Left forelimb (tissue), 1 donor: ENCODE measurements at regions not wholly inside any gene's neighbourhood (a gene's known extent, or its start where the extent isn't known, plus 50 kb on each side); places are given as distances from the start of the nearest gene placed in this dataset.
A peak's percentile ranks its signal among the peaks of the same experiment; 100 is the strongest.

Experiments used
- DNase-seq: peaks from one replicate; pipeline ENCODE4 v3.0.0-alpha.2; 2018; ENCODE audit warnings: low spot score

- no peak for DNase-seq
These were observed 521.2 kb downstream of the SHQ1 start for GRCh38 chr3:72327008-72327407.

DNA sequence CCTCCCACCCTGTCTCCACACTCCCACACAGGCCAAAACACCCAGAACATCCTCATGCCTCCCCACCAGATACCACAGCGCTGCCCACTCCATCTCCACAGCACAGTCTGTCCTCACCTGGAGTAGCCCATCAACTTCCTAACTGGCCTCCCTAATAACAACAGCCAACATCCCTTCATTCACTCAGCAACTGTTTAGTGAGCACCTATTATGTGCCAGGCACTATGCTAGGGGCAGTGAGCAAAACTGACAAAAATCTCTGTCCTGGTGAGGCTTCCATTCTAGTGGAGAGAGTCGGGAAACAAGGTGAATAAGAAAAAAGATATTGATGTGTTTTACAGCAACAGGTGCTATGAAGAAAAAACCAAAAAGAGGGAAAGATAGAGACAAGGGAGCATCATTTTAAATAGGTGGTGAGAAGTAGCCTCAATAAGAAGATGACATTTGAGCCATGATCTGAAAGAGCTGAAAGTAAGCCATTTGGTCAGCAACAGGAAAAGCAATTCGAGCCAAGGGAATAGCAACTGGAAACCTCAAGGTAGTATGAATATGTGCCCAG, 523.9 kb downstream of the SHQ1 start:
- no peak for DNase-seq

DNA sequence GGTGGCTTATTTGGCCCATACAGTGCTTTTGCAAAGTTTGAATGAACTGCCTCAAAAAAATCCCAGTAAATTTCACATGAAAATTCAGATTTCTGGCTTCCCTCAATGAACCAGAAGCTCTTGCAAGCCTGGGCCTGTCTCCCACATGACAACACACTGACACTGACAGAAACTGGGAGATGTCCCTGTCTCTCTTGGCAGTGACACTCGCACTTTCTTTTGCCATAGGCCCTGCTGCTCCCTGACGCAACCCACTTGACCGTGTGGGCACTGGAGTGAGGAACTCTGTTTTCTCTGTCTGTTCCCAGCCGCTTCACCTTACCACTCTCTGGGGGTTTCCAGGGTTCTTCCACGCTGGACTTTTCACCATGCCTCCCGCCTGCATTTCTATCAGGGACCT, 524.5 kb downstream of the SHQ1 start:
- DNase-seq: no peak

DNA sequence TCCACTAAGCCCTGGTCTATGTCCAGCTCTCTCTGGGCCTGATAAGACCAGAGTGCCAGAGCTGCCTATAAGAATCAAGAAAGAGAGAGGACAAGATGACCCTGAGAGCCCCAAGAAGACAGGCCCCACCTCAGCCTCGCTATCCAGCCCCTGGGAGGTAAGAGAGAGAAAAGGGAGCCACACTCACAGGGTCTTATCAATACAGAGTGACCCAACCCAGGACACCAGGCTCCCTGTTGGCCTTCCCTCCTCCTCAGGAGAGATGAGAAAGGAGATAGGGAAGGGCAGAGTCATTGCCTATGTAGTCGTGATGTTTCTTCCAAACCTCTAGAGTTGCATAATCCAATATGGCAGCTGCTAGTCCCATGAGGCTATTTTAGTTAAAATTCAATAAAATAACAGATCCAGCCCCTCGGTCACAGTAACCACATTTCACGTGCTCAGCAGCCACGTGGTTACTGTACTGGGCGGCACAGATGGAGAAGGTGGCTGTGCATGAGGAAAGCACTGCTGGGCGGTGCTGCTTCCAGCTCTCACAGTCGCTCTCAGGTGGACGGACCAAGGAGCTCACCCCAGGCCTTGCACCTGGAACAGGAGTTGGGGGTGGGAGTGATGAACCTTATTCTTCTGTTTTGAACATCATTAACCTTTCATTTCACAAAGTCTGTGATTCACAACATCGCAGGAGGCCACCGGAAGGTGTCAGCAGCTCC, 525.8 kb downstream of the SHQ1 start:
- no peak for DNase-seq

DNA sequence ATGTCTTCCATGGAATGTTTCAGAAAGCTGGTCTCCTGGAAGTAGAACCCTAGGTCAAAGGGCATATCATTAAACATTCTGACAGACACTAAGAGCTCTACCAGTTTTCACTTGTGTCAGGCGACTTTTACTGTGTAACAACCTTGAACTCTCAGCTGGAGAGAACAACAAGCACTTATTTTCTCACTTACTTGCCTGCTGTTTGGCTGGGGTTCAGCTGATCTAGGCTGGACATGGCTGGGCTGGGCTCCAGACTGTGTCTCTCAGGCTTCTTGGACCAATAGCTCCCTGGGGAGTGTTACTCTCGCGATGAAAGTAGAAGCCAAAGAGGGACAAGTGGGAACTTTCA, 527.3 kb downstream of the SHQ1 start:
- no peak for DNase-seq

- DNase-seq: no peak
These were observed 527.9 kb downstream of the SHQ1 start for GRCh38 chr3:72320095-72320954.

DNA sequence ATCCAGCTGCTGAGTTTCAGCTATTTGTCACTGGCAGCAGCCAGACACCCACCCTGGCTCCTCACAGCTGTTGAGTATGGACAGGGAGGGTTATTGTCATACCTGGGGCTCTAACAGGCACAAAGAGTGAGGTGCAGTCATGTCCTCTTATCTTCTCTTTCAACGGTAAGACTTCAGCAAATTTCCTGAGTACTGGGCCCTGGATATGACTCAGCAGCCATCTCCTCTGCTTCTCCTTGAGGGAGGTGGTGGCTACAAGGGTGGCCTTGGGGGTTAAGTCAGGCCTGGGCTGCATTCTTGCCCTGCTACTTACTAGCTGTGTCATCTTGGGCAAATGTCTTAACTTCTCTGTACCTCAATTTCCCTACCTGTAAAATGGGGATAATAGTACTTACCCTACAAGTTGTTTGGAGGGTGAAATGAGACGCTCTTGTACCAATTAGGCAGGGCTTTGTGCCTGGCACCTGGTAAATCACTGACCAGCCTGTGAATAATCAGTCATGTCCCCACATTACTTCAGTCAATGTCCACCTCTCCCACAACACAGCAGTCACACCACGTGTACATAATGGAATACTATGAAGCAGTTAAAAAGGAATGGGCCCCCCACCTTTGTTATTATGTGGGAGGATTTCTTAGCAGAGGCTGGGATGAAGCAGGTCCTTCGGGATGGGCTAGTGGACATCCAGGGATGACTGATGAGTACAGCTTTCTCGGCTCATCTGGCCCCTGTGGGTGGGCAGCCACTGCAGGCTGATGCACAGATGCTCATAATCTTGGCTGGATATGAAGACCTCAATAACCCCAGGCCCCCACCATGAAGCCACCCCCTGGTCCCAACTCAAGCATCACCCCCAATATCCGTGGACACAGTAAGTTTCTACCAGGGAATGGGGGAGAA, 528.8 kb downstream of the SHQ1 start:
- no peak for DNase-seq

DNA sequence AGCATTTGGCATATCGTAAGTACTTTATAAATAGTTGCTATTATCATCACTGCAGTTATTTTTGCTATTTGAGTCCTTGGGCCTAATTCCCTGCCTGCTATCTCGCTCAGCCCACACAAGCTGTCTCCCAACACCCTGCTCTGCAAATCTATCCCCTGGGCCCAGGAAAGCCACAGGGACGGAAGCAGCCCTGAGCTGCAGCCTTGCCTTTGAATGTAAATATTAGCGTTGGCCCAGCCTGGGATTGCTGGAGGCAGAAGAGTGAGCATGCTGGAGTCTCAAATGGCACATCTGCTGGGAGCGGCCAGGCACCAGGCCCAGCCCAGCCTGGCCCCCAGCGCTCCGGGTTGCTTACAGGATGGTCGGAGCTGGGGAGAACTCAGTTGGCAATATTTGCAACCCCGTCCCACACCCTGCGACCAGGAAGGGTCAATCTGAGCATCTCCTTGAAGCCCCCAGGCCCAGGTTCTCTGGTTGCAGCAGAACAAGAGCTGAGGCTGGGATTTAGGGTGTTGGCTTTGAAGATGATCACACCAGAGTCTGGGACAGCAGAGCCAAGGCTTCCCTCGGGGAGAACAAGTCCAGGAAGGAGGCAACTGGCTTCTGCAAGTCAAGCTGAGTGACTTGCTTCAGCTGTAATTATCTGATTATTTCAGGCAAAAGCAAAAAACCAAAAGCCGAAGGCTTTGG, 529.6 kb downstream of the SHQ1 start:
- DNase-seq: no peak

- no peak for DNase-seq
These were observed 530.8 kb downstream of the SHQ1 start for GRCh38 chr3:72317491-72317890.

- DNase-seq: no peak
These were observed 531.6 kb downstream of the SHQ1 start for GRCh38 chr3:72316501-72317279.

DNA sequence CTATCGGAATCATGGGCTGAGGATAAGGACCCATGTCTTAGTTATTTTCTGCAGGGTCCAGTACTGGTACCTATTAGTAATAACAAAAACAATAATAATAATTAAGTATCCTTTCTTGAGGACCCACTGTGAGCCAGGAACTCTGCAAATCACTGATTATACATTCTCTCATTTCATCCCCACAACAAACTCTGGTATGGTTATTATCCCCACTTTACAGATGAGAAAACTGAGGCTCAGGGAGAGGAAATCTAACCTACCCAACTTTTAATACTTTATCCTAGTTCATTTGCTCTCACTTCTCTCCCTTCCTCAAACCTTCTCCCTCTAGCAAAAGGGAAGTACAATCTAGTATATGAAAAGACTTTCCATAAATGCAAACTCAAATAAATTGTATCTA, 528.4 kb upstream of the PROK2 start:
- no peak for DNase-seq

DNA sequence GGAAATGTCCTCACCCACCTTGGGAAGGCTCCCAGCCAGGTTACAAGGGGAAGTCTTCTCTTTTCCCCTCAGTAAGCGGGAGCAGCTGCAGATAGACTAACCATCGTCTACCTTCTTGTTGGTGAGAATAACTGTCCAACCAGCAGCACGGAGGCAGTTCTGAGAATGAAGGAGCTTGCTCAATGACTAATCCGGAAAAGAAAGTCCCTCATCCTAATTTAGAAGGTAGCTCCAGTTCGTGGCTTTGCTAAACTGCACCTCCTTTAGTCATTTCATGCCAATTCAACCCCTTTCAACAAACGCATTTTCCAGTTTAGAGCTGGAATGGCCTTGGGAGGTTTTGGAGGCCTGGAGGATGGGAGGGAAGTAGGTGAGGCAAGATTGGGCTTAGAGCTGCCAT, 527.4 kb upstream of the PROK2 start:
- DNase-seq: no peak

- DNase-seq: no peak
These were observed 526.5 kb upstream of the PROK2 start for GRCh38 chr3:72311425-72311824.

- no peak for DNase-seq
These were observed 525.8 kb upstream of the PROK2 start for GRCh38 chr3:72310419-72311380.

DNA sequence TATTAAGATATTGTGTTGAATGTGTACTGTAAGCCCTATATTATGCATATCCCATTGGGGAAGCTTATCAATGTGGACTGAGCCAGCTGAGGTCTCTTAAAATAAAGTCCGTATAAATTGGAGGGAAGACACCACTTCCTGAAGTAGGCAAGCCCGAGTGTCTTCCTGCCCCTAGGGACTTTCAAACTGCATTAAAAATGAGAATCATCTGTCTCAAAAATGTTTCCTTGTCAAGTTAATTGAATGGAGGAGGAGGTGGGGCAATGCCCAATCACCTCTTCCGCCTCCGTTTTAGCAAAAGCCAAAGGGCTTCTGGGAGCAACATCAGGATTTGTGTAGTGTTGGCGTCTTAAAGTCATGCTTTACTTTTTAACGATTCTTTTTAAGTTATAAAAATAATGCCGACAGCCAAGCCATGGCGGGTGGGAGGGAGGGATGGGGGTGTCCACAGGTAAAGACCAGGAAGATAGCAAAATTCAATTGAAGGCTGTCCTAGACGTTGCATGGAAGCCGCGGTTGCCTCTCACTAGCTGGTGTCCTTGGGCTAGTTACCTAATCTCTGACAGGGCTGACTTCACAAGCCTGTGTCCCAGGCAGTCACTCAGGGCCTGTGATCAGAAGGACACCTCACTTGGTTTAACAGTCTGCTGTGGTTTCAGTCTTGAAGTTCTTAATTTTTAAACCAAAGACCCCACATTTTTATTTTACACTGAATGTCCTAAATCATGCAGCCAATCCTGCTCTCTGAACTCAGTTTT, 524.9 kb upstream of the PROK2 start:
- DNase-seq: no peak

DNA sequence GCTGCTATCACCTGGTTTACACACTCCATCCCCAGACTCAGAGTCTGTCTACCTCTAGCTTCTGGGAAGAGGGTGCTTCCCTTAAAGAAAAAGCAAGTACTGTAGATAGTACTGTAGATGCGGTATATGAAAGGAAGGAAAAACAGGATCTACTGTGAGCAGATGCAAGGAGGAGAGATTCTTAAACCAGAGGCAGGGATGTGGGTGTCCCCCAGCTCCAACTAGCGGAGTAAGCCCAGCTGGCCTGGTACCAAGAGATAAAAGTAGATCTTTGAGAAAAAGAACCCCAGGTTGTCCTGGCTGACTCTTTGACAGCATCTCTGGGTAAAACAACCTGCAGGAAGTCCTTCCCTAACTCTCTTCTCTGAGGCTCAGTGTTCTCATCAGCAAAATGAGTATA, 523.7 kb upstream of the PROK2 start:
- DNase-seq: no peak

DNA sequence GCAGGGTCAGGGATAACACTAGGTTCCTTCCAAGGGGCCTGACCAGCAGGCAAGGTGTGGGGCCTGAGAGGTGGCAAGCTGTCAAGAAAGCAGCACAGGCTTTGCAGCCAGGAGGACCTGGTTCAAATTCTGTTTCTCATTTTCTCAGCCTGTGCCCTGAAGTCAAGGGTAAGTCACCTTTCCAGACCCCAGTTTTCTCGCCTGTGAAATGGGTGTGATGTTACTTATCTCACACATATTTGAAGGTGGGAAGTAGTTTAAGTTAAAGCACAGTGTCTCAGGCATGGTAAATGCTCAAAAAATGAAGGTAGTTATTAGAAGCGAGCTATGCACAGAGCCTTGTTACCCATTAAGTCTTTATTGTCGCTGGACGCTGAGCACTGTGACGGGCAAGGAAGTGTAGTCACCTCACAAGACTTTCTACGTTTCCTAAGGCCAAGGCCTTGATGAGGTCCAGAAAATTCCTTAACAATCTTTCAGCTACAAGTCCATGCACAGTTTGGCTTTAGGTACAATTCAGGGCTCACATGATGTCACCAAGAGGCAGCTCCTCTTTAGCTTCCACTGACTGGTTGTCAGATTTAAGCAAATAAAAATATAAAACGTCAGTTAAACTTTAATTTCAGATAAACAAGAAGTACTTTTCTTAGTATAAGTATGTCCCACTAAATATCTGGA, 522.6 kb upstream of the PROK2 start:
- no peak for DNase-seq

DNA sequence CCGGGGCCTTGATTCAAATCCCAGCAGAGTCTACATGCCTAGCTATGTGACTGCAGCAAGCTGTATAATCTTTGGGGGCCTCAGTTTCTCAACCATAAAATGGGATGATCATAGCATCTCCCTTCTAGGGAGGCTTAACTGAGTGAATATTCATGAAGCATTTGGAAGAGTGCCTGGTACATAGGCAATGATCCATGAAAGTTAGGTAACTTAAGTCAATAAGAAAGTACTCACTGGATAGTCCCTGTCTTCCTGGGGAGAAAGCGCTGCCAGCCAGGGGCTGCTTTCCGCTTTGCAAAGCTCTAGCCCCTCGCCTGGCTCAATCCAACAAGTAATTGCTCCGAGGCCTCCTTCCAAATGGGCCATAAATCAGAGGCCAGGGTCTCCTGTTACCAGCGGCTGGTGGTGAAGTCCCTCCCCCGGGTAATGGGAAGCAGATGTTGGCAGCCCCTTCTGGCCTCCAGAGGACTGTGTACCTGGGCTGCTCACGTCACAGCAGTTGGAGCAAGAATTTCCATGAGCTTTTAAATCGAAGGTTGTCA, 521.9 kb upstream of the PROK2 start:
- peak; percentile 79 for DNase-seq
